ENCODE measurements at regions not wholly inside any gene's neighbourhood (a gene's known extent, or its start where the extent isn't known, plus 50 kb on each side); places are given as distances from the start of the nearest gene placed in this dataset.

DNA sequence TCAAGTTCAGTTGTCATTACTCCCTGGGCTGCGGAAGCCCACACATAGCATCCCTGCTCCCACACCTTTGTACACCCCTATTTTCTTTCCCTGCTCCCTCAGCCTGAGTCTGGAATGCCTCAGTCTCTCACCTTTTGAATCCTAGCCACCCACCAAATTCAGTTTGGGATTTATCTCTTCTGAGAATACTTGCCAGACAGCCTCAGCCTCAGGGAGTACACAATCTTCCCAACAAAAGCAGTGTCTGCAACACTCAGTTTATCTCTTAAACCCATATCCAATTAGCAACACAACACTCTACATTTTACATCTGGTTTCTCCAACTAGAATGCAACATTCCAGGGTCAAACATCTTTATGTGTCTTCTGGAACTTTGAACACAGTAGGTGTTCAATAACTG is 190.2 kb downstream of the GPAM start (continued):
- TF ChIP-seq ZFP36 (IDR thresholded peaks at IDR 0.05; ENCODE audit: borderline replicate concordance, partially characterized antibody) (no peak), JUN (IDR thresholded peaks at IDR 0.05) (no peak)

DNA sequence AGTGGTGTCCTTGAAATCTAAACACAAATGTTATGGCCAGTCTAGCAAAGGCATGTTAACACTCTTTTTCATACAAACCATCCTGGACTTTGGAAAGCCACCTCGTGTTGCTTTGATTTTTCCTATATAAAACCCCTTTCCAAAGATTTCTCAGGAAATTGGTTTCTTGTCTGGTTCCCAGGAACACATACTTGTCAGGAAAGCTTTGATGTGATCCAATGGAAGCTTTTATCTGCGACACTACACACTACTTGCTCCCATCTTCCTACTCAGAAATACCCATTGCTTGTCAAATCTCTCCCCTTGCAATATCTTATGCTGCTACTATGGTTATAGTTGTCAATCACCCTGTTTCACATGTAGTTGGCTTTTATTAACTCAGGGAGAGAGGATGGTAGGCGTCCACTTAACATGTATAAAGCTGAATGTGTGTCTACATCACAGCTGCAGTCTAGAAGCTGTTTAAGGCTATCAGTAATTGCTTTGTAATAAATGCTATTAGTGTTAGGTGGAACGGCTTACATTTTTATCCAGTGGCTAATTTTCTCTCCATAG is 189.6 kb downstream of the GPAM start:
- no peak overlapping the region for H3K4me2 ChIP-seq
- ATAC-seq (no peak), FAIRE-seq (no peak), DNase-seq (ENCODE audit: low read depth in 1 of 2, low spot score in 1 of 2) (no peak)
- no peak overlapping the region for H3K27ac ChIP-seq
- no peaks in the 10 kb centered on the region for H3K9me3 ChIP-seq
- TF ChIP-seq ZSCAN20 (CRISPR knock-in tag; IDR thresholded peaks at IDR 0.05) (no peak), ZFP36 (IDR thresholded peaks at IDR 0.05; ENCODE audit: borderline replicate concordance, partially characterized antibody) (no peak), NR3C1 (IDR thresholded peaks at IDR 0.05) (no peak), KDM5A (IDR thresholded peaks at IDR 0.05) (no peak), HEYL (CRISPR knock-in tag; IDR thresholded peaks at IDR 0.05) (no peak), HOXB5 (CRISPR knock-in tag; IDR thresholded peaks at IDR 0.05) (no peak), BHLHE40 (IDR thresholded peaks at IDR 0.05; ENCODE audit: low read depth, low read length) (no peak), RARB (CRISPR knock-in tag; IDR thresholded peaks at IDR 0.05) (no peak), TP53 (CRISPR knock-in tag; IDR thresholded peaks at IDR 0.05) (no peak), JUNB (IDR thresholded peaks at IDR 0.05) (no peak), ZNF302 (CRISPR knock-in tag; IDR thresholded peaks at IDR 0.05) (no peak), HOXA7 (CRISPR knock-in tag; IDR thresholded peaks at IDR 0.05) (no peak), CEBPB (IDR thresholded peaks at IDR 0.05) (no peak)
- TF ChIP-seq, protein P1, sequence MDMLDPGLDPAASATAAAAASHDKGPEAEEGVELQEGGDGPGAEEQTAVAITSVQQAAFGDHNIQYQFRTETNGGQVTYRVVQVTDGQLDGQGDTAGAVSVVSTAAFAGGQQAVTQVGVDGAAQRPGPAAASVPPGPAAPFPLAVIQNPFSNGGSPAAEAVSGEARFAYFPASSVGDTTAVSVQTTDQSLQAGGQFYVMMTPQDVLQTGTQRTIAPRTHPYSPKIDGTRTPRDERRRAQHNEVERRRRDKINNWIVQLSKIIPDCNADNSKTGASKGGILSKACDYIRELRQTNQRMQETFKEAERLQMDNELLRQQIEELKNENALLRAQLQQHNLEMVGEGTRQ (IDR thresholded peaks at IDR 0.05): no peak
- TF ChIP-seq, protein P2, sequence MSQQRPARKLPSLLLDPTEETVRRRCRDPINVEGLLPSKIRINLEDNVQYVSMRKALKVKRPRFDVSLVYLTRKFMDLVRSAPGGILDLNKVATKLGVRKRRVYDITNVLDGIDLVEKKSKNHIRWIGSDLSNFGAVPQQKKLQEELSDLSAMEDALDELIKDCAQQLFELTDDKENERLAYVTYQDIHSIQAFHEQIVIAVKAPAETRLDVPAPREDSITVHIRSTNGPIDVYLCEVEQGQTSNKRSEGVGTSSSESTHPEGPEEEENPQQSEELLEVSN (IDR thresholded peaks at IDR 0.05; ENCODE audit: borderline replicate concordance, low read depth): no peak
- TF ChIP-seq, protein P3, sequence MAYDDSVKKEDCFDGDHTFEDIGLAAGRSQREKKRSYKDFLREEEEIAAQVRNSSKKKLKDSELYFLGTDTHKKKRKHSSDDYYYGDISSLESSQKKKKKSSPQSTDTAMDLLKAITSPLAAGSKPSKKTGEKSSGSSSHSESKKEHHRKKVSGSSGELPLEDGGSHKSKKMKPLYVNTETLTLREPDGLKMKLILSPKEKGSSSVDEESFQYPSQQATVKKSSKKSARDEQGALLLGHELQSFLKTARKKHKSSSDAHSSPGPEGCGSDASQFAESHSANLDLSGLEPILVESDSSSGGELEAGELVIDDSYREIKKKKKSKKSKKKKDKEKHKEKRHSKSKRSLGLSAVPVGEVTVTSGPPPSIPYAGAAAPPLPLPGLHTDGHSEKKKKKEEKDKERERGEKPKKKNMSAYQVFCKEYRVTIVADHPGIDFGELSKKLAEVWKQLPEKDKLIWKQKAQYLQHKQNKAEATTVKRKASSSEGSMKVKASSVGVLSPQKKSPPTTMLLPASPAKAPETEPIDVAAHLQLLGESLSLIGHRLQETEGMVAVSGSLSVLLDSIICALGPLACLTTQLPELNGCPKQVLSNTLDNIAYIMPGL (CRISPR knock-in tag; IDR thresholded peaks at IDR 0.05; ENCODE audit: borderline replicate concordance): no peak
- WGBS (ENCODE audit: missing lambda C conversion rate): 0% methylated on average over 4 of the region's 4 CpGs
- H3K4me1 ChIP-seq: no peaks in the 10 kb centered on the region
- POLR2A ChIA-PET: no interaction called here
- no peak overlapping the region for H3K4me3 ChIP-seq
- CTCF ChIA-PET: no interaction called here

DNA sequence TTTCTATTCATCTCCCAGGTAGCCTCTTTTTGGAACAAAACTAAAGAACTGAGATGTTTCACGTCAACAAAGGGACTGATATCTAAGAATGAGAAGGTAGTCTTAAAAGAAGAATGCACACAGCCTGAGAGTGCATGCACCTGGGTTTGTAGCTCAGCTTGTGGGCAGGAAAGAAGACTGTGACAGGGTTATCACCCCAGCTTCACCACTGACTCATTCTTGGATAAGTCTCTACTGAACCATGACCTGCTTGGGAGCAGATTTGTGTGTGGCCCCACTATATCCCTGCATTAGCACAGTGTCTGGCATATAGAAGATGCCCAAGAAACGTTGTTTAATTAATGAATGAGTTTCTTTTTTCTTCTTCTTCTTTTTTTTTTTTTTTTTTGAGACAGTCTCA is 187.5 kb downstream of the GPAM start:
- no peak for DNase-seq (ENCODE audit: low read depth in 1 of 2, low spot score in 1 of 2)
- CTCF ChIA-PET: interaction anchor here (1.7 kb wide), 1 partner anchor 312 kb away, joined by 8 read pairs; no protein-coding TSS in a partner anchor
- no peak for FAIRE-seq
- Histone ChIP-seq H3K27ac (no peak overlapping the region), H3K9me3 (no peaks in the 10 kb centered on the region), H3K4me2 (no peak overlapping the region), H3K4me3 (no peak overlapping the region), H3K4me1 (no peaks in the 10 kb centered on the region)
- no peak for ATAC-seq
- WGBS (ENCODE audit: missing lambda C conversion rate): 2% methylated on average over 2 of the region's 2 CpGs
- POLR2A ChIA-PET: no interaction called here
- no peak for TF ChIP-seq NFE2L2 (conservative IDR thresholded peaks at IDR 0.05; ENCODE audit: low read length)
- TF ChIP-seq CBX8 (IDR thresholded peaks at IDR 0.05): no peak
- TF ChIP-seq, protein P4, sequence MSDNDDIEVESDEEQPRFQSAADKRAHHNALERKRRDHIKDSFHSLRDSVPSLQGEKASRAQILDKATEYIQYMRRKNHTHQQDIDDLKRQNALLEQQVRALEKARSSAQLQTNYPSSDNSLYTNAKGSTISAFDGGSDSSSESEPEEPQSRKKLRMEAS (IDR thresholded peaks at IDR 0.05): no peak
- no peak for TF ChIP-seq HOXB5 (CRISPR knock-in tag; IDR thresholded peaks at IDR 0.05)
- TF ChIP-seq TP53 (CRISPR knock-in tag; IDR thresholded peaks at IDR 0.05): no peak
- TF ChIP-seq, protein P5, sequence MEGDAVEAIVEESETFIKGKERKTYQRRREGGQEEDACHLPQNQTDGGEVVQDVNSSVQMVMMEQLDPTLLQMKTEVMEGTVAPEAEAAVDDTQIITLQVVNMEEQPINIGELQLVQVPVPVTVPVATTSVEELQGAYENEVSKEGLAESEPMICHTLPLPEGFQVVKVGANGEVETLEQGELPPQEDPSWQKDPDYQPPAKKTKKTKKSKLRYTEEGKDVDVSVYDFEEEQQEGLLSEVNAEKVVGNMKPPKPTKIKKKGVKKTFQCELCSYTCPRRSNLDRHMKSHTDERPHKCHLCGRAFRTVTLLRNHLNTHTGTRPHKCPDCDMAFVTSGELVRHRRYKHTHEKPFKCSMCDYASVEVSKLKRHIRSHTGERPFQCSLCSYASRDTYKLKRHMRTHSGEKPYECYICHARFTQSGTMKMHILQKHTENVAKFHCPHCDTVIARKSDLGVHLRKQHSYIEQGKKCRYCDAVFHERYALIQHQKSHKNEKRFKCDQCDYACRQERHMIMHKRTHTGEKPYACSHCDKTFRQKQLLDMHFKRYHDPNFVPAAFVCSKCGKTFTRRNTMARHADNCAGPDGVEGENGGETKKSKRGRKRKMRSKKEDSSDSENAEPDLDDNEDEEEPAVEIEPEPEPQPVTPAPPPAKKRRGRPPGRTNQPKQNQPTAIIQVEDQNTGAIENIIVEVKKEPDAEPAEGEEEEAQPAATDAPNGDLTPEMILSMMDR (IDR thresholded peaks at IDR 0.05): no peak
- no peak for TF ChIP-seq RARB (CRISPR knock-in tag; IDR thresholded peaks at IDR 0.05)
- no peak for TF ChIP-seq TFCP2L1 (CRISPR knock-in tag; IDR thresholded peaks at IDR 0.05)
- TF ChIP-seq, protein P6, sequence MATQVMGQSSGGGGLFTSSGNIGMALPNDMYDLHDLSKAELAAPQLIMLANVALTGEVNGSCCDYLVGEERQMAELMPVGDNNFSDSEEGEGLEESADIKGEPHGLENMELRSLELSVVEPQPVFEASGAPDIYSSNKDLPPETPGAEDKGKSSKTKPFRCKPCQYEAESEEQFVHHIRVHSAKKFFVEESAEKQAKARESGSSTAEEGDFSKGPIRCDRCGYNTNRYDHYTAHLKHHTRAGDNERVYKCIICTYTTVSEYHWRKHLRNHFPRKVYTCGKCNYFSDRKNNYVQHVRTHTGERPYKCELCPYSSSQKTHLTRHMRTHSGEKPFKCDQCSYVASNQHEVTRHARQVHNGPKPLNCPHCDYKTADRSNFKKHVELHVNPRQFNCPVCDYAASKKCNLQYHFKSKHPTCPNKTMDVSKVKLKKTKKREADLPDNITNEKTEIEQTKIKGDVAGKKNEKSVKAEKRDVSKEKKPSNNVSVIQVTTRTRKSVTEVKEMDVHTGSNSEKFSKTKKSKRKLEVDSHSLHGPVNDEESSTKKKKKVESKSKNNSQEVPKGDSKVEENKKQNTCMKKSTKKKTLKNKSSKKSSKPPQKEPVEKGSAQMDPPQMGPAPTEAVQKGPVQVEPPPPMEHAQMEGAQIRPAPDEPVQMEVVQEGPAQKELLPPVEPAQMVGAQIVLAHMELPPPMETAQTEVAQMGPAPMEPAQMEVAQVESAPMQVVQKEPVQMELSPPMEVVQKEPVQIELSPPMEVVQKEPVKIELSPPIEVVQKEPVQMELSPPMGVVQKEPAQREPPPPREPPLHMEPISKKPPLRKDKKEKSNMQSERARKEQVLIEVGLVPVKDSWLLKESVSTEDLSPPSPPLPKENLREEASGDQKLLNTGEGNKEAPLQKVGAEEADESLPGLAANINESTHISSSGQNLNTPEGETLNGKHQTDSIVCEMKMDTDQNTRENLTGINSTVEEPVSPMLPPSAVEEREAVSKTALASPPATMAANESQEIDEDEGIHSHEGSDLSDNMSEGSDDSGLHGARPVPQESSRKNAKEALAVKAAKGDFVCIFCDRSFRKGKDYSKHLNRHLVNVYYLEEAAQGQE (IDR thresholded peaks at IDR 0.05): no peak
- no peak for TF ChIP-seq CHD4 (IDR thresholded peaks at IDR 0.05; ENCODE audit: borderline replicate concordance)
- TF ChIP-seq RFX5 (IDR thresholded peaks at IDR 0.05): no peak
- TF ChIP-seq HEYL (CRISPR knock-in tag; IDR thresholded peaks at IDR 0.05): no peak
- TF ChIP-seq ZC3H11A (IDR thresholded peaks at IDR 0.05): no peak
- TF ChIP-seq, protein P7, sequence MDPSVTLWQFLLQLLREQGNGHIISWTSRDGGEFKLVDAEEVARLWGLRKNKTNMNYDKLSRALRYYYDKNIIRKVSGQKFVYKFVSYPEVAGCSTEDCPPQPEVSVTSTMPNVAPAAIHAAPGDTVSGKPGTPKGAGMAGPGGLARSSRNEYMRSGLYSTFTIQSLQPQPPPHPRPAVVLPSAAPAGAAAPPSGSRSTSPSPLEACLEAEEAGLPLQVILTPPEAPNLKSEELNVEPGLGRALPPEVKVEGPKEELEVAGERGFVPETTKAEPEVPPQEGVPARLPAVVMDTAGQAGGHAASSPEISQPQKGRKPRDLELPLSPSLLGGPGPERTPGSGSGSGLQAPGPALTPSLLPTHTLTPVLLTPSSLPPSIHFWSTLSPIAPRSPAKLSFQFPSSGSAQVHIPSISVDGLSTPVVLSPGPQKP (IDR thresholded peaks at IDR 0.05; ENCODE audit: low read depth, low read length): no peak
